GM21717 (cell line): ENCODE measurements at regions not wholly inside any gene's neighbourhood (a gene's known extent, or its start where the extent isn't known, plus 50 kb on each side); places are given as distances from the start of the nearest gene placed in this dataset.
"Not testable (repeated sequence)": the region's sequence is repeated elsewhere in the genome, so short reads cannot be mapped to it uniquely, and the experiment has no call there.

ENCODE experiments used
- ATAC-seq: cut with Tn5 transposase; IDR thresholded peaks from one replicate; pipeline ENCODE4 v1.9.1; 2021; ENCODE audit warnings: mild to moderate bottlenecking, moderate library complexity; ENCODE audit not compliant: unreplicated experiment

GRCh38 chr3:86887876-86888275, 103.1 kb downstream of the VGLL3 start:
- ATAC-seq, result no peak

- no peak for ATAC-seq
Observed at GRCh38 chr3:86880066-86880465, 110.9 kb downstream of the VGLL3 start.

- not testable (repeated sequence) for ATAC-seq
Observed at GRCh38 chr3:86876504-86877181, 114.3 kb downstream of the VGLL3 start.

- ATAC-seq, result not testable (repeated sequence)
Observed at GRCh38 chr3:86874790-86875189, 116.2 kb downstream of the VGLL3 start.

GRCh38 chr3:86869566-86869965, 121.4 kb downstream of the VGLL3 start:
- no peak for ATAC-seq

- no peak for ATAC-seq
Observed at GRCh38 chr3:86867982-86868381, 123.0 kb downstream of the VGLL3 start.

- ATAC-seq, result no peak
Observed at GRCh38 chr3:86865506-86865905, 125.4 kb downstream of the VGLL3 start.

GRCh38 chr3:86856711-86857110, 134.2 kb downstream of the VGLL3 start:
- no peak for ATAC-seq

- no peak for ATAC-seq
Observed at GRCh38 chr3:86849991-86850390, 141.0 kb downstream of the VGLL3 start.

- ATAC-seq, result no peak
Observed at GRCh38 chr3:86845726-86846125, 145.2 kb downstream of the VGLL3 start.

- no peak for ATAC-seq
Observed at GRCh38 chr3:86838927-86839326, 152.0 kb downstream of the VGLL3 start.

- ATAC-seq, result no peak
Observed at GRCh38 chr3:86837871-86838270, 153.1 kb downstream of the VGLL3 start.

- ATAC-seq, result no peak
Observed at GRCh38 chr3:86830566-86830965, 160.4 kb downstream of the VGLL3 start.

GRCh38 chr3:86828751-86829150, 162.2 kb downstream of the VGLL3 start:
- no peak for ATAC-seq

GRCh38 chr3:86827582-86827981, 163.4 kb downstream of the VGLL3 start:
- not testable (repeated sequence) for ATAC-seq

GRCh38 chr3:86826292-86826691, 164.7 kb downstream of the VGLL3 start:
- no peak for ATAC-seq

- no peak for ATAC-seq
Observed at GRCh38 chr3:86815880-86816279, 175.1 kb downstream of the VGLL3 start.

- ATAC-seq, result no peak
Observed at GRCh38 chr3:86814918-86815655, 175.9 kb downstream of the VGLL3 start.

- no peak for ATAC-seq
Observed at GRCh38 chr3:86814321-86814720, 176.6 kb downstream of the VGLL3 start.

GRCh38 chr3:86801921-86802320, 189.0 kb downstream of the VGLL3 start:
- no peak for ATAC-seq

- no peak for ATAC-seq
Observed at GRCh38 chr3:86801066-86801465, 189.9 kb downstream of the VGLL3 start.

- ATAC-seq, result no peak
Observed at GRCh38 chr3:86800116-86800515, 190.8 kb downstream of the VGLL3 start.
